IMR-90 (cell line): ENCODE measurements at regions not wholly inside any gene's neighbourhood (a gene's known extent, or its start where the extent isn't known, plus 50 kb on each side); places are given as distances from the start of the nearest gene placed in this dataset.
"Not testable (repeated sequence)": the region's sequence is repeated elsewhere in the genome, so short reads cannot be mapped to it uniquely, and the experiment has no call there.

ENCODE experiments used
- CHD1 ChIP-seq: IDR thresholded peaks from 2 replicates; pipeline ENCODE4 v1.6.1; 2012; ENCODE audit warnings: low read depth, low read length, improper control_type of control experiment
- FOS ChIP-seq: fragments of 150-350 bp; IDR thresholded peaks from 2 replicates; pipeline ENCODE4 v1.6.1; 2016; ENCODE audit warnings: low read depth, low read length
- MAZ ChIP-seq: IDR thresholded peaks from 2 replicates; pipeline ENCODE4 v1.6.1; 2012; ENCODE audit warnings: low read depth, mild to moderate bottlenecking, low read length, improper control_type of control experiment, moderate library complexity, borderline replicate concordance
- MXI1 ChIP-seq: IDR thresholded peaks from 2 replicates; pipeline ENCODE4 v1.6.1; 2012; ENCODE audit warnings: low read depth, mild to moderate bottlenecking, low read length, moderate library complexity, borderline replicate concordance
- NFE2L2 ChIP-seq: fragments of 150-350 bp; IDR thresholded peaks from 2 replicates; pipeline ENCODE4 v1.6.1; 2016; ENCODE audit warnings: low read depth, mild to moderate bottlenecking, low read length
- POLR2A ChIP-seq: IDR thresholded peaks from 2 replicates; pipeline ENCODE4 v1.6.1; 2012; ENCODE audit warnings: mild to moderate bottlenecking, low read depth, low read length
- RAD21 ChIP-seq: IDR thresholded peaks from 2 replicates; pipeline ENCODE4 v1.6.1; 2012; ENCODE audit warnings: low read length, improper control_type of control experiment
- RCOR1 ChIP-seq: IDR thresholded peaks from 2 replicates; pipeline ENCODE4 v1.6.1; 2012; ENCODE audit warnings: mild to moderate bottlenecking, low read length, improper control_type of control experiment; ENCODE audit not compliant: insufficient replicate concordance
- SMC3 ChIP-seq: fragments of 150-350 bp; IDR thresholded peaks from 2 replicates; pipeline ENCODE4 v1.6.1; 2016; ENCODE audit warnings: low read depth, mild to moderate bottlenecking, antibody characterized with exemption, low read length, moderate library complexity
- TF ChIP-seq, protein P1 (sequence below): conservative IDR thresholded peaks from 2 replicates; pipeline ENCODE4 v1.5.1; 2012; ENCODE audit warnings: mild to moderate bottlenecking, low read depth, low read length, improper control_type of control experiment
- TF ChIP-seq, protein P2 (sequence below): fragments of 150-350 bp; IDR thresholded peaks from 2 replicates; pipeline ENCODE4 v1.6.1; 2016; ENCODE audit warnings: low read depth, mild to moderate bottlenecking, low read length, moderate library complexity, borderline replicate concordance
- TF ChIP-seq, protein P3 (sequence below): fragments of 150-350 bp; IDR thresholded peaks from 2 replicates; pipeline ENCODE4 v1.6.1; 2017; ENCODE audit warnings: mild to moderate bottlenecking, antibody characterized with exemption, low read length, low read depth

DNA sequence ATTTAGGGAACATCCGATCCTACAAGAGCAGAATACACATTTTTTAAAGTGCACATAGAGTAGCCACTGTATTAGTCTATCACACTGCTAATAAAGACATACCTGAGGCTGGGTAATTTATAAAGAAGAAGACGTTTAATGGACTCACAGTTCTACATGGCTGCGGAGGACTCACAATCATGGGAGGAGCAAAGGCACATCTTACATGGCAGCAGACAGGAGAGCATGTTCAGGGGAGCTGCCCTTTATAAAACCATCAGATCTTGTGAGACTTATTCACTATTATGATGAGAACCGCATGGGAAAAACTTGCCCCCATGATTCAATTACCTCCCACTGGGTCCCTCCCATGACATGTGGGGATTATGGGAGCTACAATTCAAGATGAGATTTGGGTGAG is 421.5 kb downstream of the EDEM1 start:
- TF ChIP-seq, protein P1, sequence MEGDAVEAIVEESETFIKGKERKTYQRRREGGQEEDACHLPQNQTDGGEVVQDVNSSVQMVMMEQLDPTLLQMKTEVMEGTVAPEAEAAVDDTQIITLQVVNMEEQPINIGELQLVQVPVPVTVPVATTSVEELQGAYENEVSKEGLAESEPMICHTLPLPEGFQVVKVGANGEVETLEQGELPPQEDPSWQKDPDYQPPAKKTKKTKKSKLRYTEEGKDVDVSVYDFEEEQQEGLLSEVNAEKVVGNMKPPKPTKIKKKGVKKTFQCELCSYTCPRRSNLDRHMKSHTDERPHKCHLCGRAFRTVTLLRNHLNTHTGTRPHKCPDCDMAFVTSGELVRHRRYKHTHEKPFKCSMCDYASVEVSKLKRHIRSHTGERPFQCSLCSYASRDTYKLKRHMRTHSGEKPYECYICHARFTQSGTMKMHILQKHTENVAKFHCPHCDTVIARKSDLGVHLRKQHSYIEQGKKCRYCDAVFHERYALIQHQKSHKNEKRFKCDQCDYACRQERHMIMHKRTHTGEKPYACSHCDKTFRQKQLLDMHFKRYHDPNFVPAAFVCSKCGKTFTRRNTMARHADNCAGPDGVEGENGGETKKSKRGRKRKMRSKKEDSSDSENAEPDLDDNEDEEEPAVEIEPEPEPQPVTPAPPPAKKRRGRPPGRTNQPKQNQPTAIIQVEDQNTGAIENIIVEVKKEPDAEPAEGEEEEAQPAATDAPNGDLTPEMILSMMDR: not testable (repeated sequence)
- TF ChIP-seq, protein P2, sequence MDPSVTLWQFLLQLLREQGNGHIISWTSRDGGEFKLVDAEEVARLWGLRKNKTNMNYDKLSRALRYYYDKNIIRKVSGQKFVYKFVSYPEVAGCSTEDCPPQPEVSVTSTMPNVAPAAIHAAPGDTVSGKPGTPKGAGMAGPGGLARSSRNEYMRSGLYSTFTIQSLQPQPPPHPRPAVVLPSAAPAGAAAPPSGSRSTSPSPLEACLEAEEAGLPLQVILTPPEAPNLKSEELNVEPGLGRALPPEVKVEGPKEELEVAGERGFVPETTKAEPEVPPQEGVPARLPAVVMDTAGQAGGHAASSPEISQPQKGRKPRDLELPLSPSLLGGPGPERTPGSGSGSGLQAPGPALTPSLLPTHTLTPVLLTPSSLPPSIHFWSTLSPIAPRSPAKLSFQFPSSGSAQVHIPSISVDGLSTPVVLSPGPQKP: not testable (repeated sequence)
- not testable (repeated sequence) for TF ChIP-seq POLR2A, CHD1, RAD21, MXI1, FOS, SMC3, RCOR1, NFE2L2, MAZ
- TF ChIP-seq, protein P3, sequence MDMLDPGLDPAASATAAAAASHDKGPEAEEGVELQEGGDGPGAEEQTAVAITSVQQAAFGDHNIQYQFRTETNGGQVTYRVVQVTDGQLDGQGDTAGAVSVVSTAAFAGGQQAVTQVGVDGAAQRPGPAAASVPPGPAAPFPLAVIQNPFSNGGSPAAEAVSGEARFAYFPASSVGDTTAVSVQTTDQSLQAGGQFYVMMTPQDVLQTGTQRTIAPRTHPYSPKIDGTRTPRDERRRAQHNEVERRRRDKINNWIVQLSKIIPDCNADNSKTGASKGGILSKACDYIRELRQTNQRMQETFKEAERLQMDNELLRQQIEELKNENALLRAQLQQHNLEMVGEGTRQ: not testable (repeated sequence)
